Stimulated activated CD8-positive, alpha-beta memory T cell treated with anti-CD3 and anti-CD28 coated beads, Interleukin-2, amount 100 ng/mL, for 48 hours (primary cell): ENCODE measurements at regions not wholly inside any gene's neighbourhood (a gene's known extent, or its start where the extent isn't known, plus 50 kb on each side); places are given as distances from the start of the nearest gene placed in this dataset.
"Not testable (repeated sequence)": the region's sequence is repeated elsewhere in the genome, so short reads cannot be mapped to it uniquely, and the experiment has no call there.

Experiments
- DNase-seq, 2 donors: peaks; one replicate each; pipeline ENCODE4 v3.0.0-alpha.2; 2020; ENCODE audit warnings: low read depth in 2 of 2

- DNase-seq = no peak
Measured at GRCh38 chr10:130934293-130935127, 377.0 kb downstream of the TCERG1L start.

GRCh38 chr10:130935128-130935439 is 376.4 kb downstream of the TCERG1L start:
- no peak for DNase-seq

DNA sequence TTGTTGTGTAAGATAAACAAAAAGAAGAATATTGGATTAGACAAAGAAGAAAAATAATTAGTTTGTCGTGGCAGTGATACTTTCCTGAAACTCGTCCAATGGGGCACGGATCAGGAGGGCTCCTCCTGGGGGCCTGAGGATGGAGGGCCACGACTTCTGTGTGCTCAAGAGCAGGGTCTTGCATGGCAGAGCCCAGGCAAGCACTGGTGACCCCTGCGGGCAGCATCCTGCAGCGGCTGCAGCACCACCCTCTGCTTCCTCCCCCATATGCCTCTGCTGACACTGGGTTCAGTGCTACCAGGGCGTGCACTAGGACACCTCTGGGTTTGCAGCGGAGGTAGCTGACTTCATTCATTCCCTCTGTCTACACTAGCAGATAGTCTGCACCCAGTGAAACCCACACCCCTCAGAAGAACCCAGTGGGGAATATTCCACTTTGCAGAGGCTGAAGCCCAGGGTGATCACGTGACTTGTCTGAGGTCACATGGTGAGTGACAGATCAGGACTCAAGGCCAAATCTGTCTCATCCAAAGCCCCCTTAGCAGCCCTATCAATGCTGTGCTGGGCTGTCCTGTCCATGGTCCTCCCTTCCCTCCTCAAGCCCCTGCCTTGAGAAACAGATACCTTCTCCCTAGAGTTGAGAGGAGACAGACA is 375.5 kb downstream of the TCERG1L start:
- DNase-seq = no peak

DNA sequence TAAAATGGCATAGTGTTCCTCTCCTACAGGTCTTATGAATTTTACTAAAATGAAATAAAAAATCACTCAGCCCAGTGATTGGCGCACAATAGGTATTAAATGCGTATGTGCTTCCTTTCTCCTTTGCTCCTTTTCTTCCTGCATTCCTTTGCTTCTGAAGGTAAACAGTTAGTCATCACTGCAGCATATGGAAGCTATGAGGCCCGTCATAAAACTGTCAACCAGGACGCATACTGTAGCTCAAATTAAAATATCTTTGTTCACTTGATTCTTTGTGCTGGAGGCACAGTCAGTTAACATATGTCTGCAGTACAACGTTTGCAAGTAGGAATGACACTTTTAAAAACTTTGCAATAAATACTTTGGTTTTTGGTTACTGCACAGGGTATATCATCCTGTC is 374.7 kb downstream of the TCERG1L start:
- no peak for DNase-seq

- no peak for DNase-seq
Measured at GRCh38 chr10:130938051-130938450, 373.5 kb downstream of the TCERG1L start.

GRCh38 chr10:130938891-130939290 is 372.6 kb downstream of the TCERG1L start:
- DNase-seq = not testable (repeated sequence)

DNA sequence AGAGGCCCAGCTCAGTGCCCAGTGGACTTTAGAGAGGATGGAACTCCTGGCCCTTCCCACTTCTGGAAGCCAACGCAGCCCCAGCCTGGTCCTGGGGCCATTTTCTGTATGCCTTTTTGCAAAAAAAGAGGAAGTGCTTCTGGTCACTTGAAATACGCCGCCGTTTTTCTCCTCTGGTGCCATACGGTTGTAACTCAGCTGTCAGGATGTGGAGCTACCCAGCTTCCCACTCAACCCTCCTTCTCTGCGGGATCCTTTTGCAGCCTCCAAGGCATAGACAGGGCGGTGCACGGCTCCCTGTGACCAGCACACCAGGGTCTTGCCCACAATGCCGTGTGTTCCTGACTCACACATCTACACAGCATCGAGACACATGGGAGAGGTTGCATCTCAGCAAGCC is 369.6 kb downstream of the TCERG1L start:
- no peak for DNase-seq

DNA sequence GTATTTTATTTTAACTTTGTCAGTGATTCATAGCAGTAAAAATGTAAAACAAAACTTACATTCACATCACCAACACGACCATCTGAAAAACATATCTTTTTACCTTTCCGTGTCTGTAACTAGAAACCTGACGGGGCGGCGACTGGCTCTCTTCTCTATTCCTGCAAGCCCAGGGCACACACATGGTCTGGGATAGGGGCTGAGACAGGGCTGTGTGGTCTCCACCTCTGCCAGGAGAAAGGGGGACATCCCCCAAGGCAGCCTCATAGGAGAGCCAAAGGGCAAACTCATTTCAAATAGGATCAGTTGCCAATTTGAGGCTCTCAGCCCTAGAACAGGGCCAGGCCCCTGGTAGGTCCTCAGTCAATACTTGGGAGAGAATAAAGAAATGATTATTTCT is 359.4 kb downstream of the TCERG1L start:
- no peak for DNase-seq

DNA sequence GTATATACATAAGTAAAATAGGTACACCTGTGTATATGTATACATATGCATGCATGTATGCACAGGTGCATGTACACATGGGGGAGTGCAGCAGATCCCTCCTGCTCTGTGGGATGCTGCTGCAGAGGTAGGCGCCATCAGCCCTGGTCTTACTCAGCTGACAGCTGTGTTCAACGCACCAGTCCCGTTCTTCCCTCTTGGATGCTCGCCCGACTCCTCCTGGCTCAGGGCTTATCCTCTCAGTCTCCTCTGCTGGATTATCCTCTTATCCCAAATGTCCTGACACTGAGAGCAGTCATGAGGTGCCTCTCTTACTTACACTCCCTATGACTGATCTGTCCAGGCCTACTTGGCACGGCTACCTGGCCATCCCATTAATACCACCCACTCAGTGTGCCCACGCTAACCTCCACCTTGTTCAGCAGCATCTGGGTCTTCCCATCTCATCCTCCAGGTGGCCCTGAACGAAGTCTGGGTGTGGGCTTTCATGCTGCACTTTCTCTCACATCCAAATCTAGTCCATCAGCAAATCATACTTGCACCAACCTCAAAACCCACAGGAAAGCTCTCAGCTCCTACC is 357.1 kb downstream of the TCERG1L start:
- DNase-seq = no peak

- no peak for DNase-seq
Measured at GRCh38 chr10:130956251-130956650, 355.3 kb downstream of the TCERG1L start.

GRCh38 chr10:130957423-130957822 is 354.1 kb downstream of the TCERG1L start:
- DNase-seq = no peak

GRCh38 chr10:130958003-130958402 is 353.5 kb downstream of the TCERG1L start:
- DNase-seq = no peak

DNA sequence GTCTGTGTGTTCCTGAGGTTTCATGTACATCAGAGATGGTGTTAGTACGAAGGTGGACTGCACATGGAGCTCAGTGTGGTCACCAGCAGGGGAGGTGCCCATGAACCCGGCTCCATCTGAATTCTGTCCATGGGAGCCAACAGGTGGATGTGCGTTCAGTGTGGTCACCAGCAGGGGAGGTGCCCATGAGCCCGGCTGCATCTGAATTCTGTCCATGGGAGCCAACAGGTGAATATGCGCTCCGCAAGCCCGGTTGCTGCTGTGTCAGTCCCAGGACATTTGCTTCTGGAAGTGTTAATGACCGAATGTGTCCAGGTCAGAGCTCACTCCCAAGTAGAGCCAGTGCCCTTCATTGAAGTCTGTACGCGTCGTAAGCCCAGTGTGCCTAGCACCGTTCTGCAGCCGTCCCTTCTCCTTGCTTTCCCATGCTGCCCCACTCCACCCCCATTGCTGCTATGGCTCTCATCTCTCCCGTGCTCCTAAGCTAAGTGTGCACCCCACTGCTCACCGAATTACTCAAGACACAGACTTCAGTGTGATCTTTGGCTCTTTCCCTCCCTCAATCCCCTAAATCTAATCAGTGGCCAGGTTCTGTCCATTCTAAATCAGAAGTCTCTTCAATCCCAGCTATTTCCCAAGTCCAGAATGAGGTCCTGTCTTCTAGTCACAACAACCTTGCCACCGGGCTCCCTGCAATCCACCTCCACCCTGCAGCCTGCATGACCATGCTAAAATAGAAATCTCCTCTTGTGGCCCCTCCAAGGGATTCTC is 352.4 kb downstream of the TCERG1L start:
- no peak for DNase-seq

DNA sequence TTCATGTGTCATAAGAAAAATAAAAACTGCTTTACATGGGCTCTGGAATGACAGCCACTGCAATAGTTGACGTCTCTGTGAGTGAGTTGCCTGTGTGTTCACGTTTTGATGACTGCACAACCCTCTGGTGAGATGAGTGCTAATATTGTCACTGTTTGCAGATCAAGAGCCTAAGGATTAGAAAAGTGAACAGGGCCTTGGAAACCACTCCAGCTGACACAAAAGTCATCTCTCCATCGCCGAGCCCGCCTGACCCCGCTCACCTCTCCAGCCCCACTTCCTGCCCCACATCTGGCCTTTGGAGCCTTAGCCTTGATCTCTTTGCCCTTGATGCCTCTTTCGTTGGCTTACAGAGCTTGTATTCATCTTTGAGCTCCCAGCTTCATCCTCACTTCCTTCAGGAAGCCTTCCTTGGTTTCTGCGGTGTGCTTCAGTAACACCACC is 351.7 kb downstream of the TCERG1L start:
- no peak for DNase-seq

GRCh38 chr10:130960531-130960930 is 351.0 kb downstream of the TCERG1L start:
- DNase-seq = no peak

- no peak for DNase-seq
Measured at GRCh38 chr10:130961506-130962239, 349.8 kb downstream of the TCERG1L start.

DNA sequence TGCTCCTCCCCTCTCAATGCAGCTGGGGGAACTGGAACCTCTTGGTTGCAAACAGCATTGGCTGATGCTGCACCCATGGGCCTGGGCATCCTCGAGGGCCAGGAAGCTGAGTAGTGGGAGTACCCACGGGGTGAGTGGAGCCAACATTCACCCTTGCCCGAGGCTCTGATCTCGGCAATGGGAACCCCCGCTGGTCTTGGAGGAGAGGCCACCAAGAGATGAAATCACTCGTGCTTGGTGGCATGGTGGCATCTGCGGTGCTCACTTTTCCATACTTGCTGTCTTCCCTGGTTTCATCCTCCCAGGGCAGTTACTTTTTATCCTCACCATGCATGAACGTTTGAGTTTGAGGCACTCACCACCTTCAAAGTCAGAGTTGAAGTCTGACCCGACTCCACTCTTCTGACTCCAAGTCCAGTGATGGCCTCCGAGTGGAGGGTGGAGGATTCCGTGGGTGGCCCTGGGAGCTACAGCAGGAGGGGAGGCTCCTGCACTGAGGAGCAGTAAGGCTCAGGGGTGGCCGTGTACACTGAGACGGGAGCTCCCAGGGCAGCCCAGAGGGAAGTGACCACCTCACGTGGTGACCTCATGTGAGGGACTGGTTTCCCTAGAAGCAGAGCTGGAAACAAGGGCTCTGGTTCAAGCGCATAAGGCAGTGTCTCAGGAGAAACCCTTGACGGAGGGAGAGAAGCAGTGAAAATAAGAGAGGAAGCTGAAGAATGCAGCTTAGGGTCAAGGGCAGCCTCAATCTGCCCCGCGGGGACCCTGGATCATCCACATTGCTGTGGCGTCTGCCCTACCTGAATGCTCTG is 349.1 kb downstream of the TCERG1L start:
- no peak for DNase-seq

DNA sequence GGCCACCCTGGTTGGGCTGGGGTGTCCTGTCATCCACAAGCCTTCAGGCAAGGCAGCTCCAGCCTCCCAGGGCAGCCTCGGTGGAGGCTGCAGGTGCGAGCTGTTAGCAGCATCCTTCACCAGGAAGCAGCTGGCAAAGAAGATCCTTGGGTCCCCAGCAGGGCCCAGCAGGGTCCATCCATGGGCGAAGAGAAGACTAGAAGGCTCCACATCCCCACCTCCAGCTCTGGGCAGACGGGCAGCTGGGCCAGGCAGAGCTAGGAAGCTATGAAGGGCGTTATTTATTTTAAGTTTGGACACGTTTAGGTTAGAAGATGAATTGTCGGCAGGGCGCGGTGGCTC is 348.5 kb downstream of the TCERG1L start:
- DNase-seq = no peak

DNA sequence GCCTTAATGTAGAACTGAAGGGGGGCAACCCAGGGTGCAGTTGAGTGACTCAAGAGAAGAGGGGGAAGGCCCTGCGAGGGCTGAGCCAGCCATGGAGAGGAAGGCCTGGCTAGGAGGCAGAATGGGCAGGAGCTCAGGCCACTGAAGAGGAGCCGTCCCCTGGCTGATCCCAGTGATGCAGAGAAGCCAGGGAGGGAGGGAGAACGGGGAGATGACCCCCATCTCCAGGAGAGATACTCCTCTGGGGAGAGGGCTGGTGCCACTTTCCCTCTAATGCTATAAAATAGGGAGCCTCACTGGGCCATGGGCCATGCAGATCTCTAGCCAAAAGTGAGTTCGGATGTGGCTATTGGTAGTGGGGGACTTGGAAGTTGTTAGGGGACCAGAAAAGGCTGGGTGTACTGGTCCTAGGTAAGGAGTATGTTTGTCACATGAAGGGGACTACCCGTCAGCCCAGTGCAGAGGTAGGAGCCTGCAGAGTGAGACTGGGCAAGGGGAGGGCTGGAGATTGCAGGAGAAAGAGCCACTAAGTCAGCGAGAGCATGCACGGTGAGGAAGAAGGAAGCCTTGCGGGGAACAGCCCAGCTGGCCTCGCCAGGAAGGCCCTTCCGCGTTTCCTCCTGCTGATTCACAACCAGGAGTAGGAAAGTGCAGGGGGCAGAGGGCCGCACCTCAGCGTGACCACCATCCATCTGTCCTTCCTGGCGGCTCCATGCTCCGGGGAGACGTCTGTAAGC is 347.6 kb downstream of the TCERG1L start:
- DNase-seq = no peak

- DNase-seq = no peak
Measured at GRCh38 chr10:130964771-130965170, 346.8 kb downstream of the TCERG1L start.
